Esophagus (tissue), 2 donors: ENCODE measurements at regions not wholly inside any gene's neighbourhood (a gene's known extent, or its start where the extent isn't known, plus 50 kb on each side); places are given as distances from the start of the nearest gene placed in this dataset.
"Not testable (repeated sequence)": the region's sequence is repeated elsewhere in the genome, so short reads cannot be mapped to it uniquely, and the experiment has no call there.

ENCODE experiments used
- H3K27ac ChIP-seq, 2 donors: one replicate each; pipeline ENCODE4 v1.5.1; 2013; ENCODE audit warnings: low read depth in 2 of 2, mild to moderate bottlenecking in 2 of 2, inconsistent platforms in 1 of 2, low read length in 1 of 2, moderate library complexity in 1 of 2
- H3K27me3 ChIP-seq, 2 donors: one replicate each; pipeline ENCODE4 v1.6.1; 2013; ENCODE audit warnings: low read length in 2 of 2, control low read depth in 1 of 2, mild to moderate bottlenecking in 1 of 2; ENCODE audit not compliant: insufficient read depth in 2 of 2, control insufficient read depth in 1 of 2
- H3K36me3 ChIP-seq, 2 donors: one replicate each; pipeline ENCODE4 v1.6.1; 2013; ENCODE audit warnings: low read length in 1 of 2; ENCODE audit not compliant: control insufficient read depth in 2 of 2, insufficient read depth in 2 of 2
- H3K4me1 ChIP-seq, 2 donors: one replicate each; pipeline ENCODE4 v1.6.1; 2013; ENCODE audit warnings: low read length in 1 of 2; ENCODE audit not compliant: control insufficient read depth in 2 of 2, insufficient read depth in 2 of 2
- H3K4me3 ChIP-seq, 2 donors: one replicate each; pipeline ENCODE4 v1.5.1; 2013; ENCODE audit warnings: low read length in 2 of 2, mild to moderate bottlenecking in 2 of 2, low read depth in 1 of 2, moderate library complexity in 1 of 2
- H3K9me3 ChIP-seq, 2 donors: one replicate each; pipeline ENCODE4 v1.6.1; 2013; ENCODE audit warnings: mild to moderate bottlenecking in 2 of 2, low read depth in 1 of 2, low read length in 1 of 2, moderate library complexity in 1 of 2; ENCODE audit not compliant: control insufficient read depth in 2 of 2, insufficient read depth in 1 of 2
- WGBS, 2 donors: extraction: QIAGEN DNeasy Blood & Tissue Kit; methylation state at CpG; one replicate each; pipeline ENCODE4 v1.1.7; 2013; 5-methylcytosine and 5-hydroxymethylcytosine counted together
- donor health status: healthy with polysubstance abuse.
- donor health status: Bipolar disorder and iron deficiency.

DNA sequence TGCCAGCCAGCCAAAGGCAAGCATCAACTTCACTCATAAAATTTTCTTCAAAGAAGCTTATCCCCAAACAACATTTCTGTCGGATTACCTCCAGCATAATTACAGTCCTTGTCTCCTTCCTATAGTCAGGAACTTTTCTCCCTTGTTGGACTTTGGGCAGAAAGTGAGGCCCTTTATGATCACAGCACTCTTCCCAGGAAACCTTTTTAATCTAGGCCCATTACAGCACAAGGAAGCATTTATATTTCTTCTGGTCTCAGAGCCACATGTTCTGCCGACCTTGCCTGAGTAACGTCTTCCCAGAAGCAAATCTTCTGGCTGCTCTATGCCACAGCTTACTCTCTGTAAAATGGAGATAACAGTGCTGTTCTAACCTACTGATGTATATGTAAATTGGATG is 437.2 kb upstream of the SLC35B3 start:
- no peak overlapping the region for H3K27ac ChIP-seq

DNA sequence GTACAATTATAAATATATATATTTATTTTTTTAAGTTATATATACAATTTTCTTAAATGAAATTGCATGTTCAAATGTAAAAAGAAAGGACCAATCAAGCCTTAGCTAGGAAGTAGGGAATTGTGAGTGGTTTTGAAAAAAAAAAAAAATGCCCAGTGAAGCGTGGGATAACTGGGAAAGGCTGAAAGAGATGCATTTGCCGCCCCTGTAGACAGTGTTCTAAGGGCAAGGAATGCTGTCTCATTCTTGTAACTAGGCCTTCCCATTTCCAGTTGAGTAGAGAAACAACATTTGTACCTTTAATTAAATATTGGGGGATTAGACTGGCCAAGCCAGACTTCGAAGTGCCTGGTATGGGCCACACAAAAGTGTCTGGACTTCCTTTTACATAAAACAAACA is 430.1 kb upstream of the SLC35B3 start:
- H3K4me1 ChIP-seq = no peaks in the 10 kb centered on the region
- H3K4me3 ChIP-seq = no peak overlapping the region
- 78 to 84% methylated on average over 3 of the region's 3 CpGs for WGBS, 2 donors
- H3K27ac ChIP-seq = no peak overlapping the region
- H3K36me3 ChIP-seq = no peaks in the 10 kb centered on the region
- no peaks in the 10 kb centered on the region for H3K27me3 ChIP-seq
- H3K9me3 ChIP-seq = no peaks in the 10 kb centered on the region

More for the DNA sequence above, 437.2 kb upstream of the SLC35B3 start:
- Histone ChIP-seq H3K4me3 (no peak overlapping the region), H3K36me3 (no peaks in the 10 kb centered on the region), H3K9me3 (no peaks in the 10 kb centered on the region), H3K27me3 (no peaks in the 10 kb centered on the region), H3K4me1 (no peaks in the 10 kb centered on the region)
- WGBS, 2 donors = 73 to 90% methylated on average over 3 of the region's 3 CpGs

GRCh38 chr6:8860671-8861070 is 425.3 kb upstream of the SLC35B3 start:
- Histone ChIP-seq H3K27me3 (no peaks in the 10 kb centered on the region), H3K9me3 (no peaks in the 10 kb centered on the region), H3K36me3 (no peaks in the 10 kb centered on the region), H3K4me1 (no peaks in the 10 kb centered on the region), H3K27ac (no peak overlapping the region), H3K4me3 (no peak overlapping the region)

GRCh38 chr6:8859501-8859900 is 424.2 kb upstream of the SLC35B3 start:
- no peaks in the 10 kb centered on the region for H3K36me3 ChIP-seq
- 65 to 77% methylated on average over 3 of the region's 3 CpGs for WGBS, 2 donors
- H3K27me3 ChIP-seq = no peaks in the 10 kb centered on the region
- H3K4me1 ChIP-seq = no peaks in the 10 kb centered on the region
- no peaks in the 10 kb centered on the region for H3K9me3 ChIP-seq
- H3K27ac ChIP-seq = no peak overlapping the region
- H3K4me3 ChIP-seq = no peak overlapping the region

GRCh38 chr6:8858854-8859331 is 423.5 kb upstream of the SLC35B3 start:
- H3K9me3 ChIP-seq = no peaks in the 10 kb centered on the region

DNA sequence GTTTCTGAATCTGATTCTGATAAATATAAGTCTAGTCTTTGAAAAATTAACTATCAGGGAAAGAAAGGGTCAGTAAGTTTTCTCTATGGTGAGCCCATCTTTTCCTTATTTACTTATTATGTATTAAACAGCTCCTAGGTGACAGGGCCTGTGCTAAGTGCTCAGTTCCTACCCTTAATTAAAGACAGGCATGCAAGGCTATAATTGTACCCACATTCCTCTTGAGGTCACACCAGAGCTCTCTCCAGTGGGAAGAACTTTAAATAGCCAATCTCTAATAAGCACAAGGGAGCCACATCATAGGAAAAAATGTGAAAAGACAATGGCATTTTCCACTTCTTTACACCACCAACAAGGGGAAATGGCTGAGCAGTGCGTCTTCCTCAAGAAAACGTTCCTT is 421.8 kb upstream of the SLC35B3 start:
- no peaks in the 10 kb centered on the region for H3K9me3 ChIP-seq
- H3K36me3 ChIP-seq = no peaks in the 10 kb centered on the region
- 71 to 83% methylated on average over 2 of the region's 2 CpGs for WGBS, 2 donors
- no peaks in the 10 kb centered on the region for H3K27me3 ChIP-seq
- H3K4me3 ChIP-seq = no peak overlapping the region
- no peak overlapping the region for H3K27ac ChIP-seq
- no peaks in the 10 kb centered on the region for H3K4me1 ChIP-seq

More at GRCh38 chr6:8858854-8859331, 423.5 kb upstream of the SLC35B3 start:
- Histone ChIP-seq H3K27ac (no peak overlapping the region), H3K4me1 (no peaks in the 10 kb centered on the region), H3K4me3 (no peak overlapping the region), H3K36me3 (no peaks in the 10 kb centered on the region), H3K27me3 (no peaks in the 10 kb centered on the region)
- WGBS, 2 donors = 41 to 47% methylated on average over 4 of the region's 4 CpGs

GRCh38 chr6:8855411-8855810 is 420.1 kb upstream of the SLC35B3 start:
- H3K36me3 ChIP-seq = no peaks in the 10 kb centered on the region
- no peaks in the 10 kb centered on the region for H3K27me3 ChIP-seq
- H3K9me3 ChIP-seq = no peaks in the 10 kb centered on the region
- no peak overlapping the region for H3K4me3 ChIP-seq
- H3K27ac ChIP-seq = no peak overlapping the region
- H3K4me1 ChIP-seq = no peaks in the 10 kb centered on the region
- WGBS, 2 donors = 76 to 90% methylated on average over 4 of the region's 4 CpGs

- H3K4me3 ChIP-seq = no peak overlapping the region
- H3K27me3 ChIP-seq = no peaks in the 10 kb centered on the region
- H3K36me3 ChIP-seq = no peaks in the 10 kb centered on the region
- 58 to 67% methylated on average over 3 of the region's 3 CpGs for WGBS, 2 donors
- H3K4me1 ChIP-seq = no peaks in the 10 kb centered on the region
- H3K27ac ChIP-seq = no peak overlapping the region
- no peaks in the 10 kb centered on the region for H3K9me3 ChIP-seq
These were observed 417.0 kb upstream of the SLC35B3 start for GRCh38 chr6:8852332-8852731.

GRCh38 chr6:8846680-8847079 is 411.3 kb upstream of the SLC35B3 start:
- not testable (repeated sequence) for H3K4me1 ChIP-seq, H3K27me3 ChIP-seq, H3K36me3 ChIP-seq, H3K27ac ChIP-seq, H3K4me3 ChIP-seq, H3K9me3 ChIP-seq
- WGBS, 2 donors = 81 to 85% methylated on average over 6 of the region's 6 CpGs

DNA sequence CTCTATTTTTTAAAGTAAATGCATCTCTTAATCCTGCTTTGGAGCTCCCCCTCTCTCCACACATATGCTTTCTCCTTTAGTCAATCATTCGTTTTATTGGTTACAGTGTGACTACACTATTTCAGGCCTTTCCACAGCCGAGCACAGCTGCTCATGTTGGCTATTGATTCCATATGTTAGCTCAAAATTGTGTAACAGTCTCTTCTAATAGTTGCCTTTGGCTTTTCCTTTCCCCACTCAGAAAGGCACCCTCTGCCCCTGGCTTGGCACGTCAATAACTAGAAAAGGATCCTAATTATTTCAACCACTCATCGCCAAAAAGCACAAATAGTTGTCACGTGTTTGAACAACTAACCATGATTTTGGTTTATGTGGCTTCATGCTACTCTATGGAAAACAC is 410.3 kb upstream of the SLC35B3 start:
- 73 to 82% methylated on average over 5 of the region's 5 CpGs for WGBS, 2 donors
- no peaks in the 10 kb centered on the region for H3K9me3 ChIP-seq
- H3K4me3 ChIP-seq = no peak overlapping the region

More for the DNA sequence above, 410.3 kb upstream of the SLC35B3 start:
- no peak overlapping the region for H3K27ac ChIP-seq
- no peaks in the 10 kb centered on the region for H3K27me3 ChIP-seq
- no peaks in the 10 kb centered on the region for H3K36me3 ChIP-seq
- H3K4me1 ChIP-seq = no peaks in the 10 kb centered on the region
